HG03159 (cell line): ENCODE measurements at regions not wholly inside any gene's neighbourhood (a gene's known extent, or its start where the extent isn't known, plus 50 kb on each side); places are given as distances from the start of the nearest gene placed in this dataset.

Experiments used
- ATAC-seq: cut with Tn5 transposase; IDR thresholded peaks from one replicate; pipeline ENCODE4 v1.9.1; 2021; ENCODE audit warnings: mild to moderate bottlenecking, moderate library complexity; ENCODE audit not compliant: unreplicated experiment

- no peak for ATAC-seq
Observed at GRCh38 chr2:188193230-188193629, 98.4 kb upstream of the GULP1 start.

GRCh38 chr2:188196343-188197008 is 95.2 kb upstream of the GULP1 start:
- no peak for ATAC-seq

- ATAC-seq: no peak
Observed at GRCh38 chr2:188199716-188200128, 92.0 kb upstream of the GULP1 start.

- no peak for ATAC-seq
Observed at GRCh38 chr2:188201639-188202038, 90.0 kb upstream of the GULP1 start.

- ATAC-seq: no peak
Observed at GRCh38 chr2:188202777-188203176, 88.9 kb upstream of the GULP1 start.

GRCh38 chr2:188203776-188204175 is 87.9 kb upstream of the GULP1 start:
- ATAC-seq: no peak

- no peak for ATAC-seq
Observed at GRCh38 chr2:188204824-188205223, 86.8 kb upstream of the GULP1 start.

- ATAC-seq: no peak
Observed at GRCh38 chr2:188207554-188207953, 84.1 kb upstream of the GULP1 start.

- ATAC-seq: no peak
Observed at GRCh38 chr2:188209218-188209617, 82.5 kb upstream of the GULP1 start.

GRCh38 chr2:188217264-188217663 is 74.4 kb upstream of the GULP1 start:
- no peak for ATAC-seq

- no peak for ATAC-seq
Observed at GRCh38 chr2:188219541-188219940, 72.1 kb upstream of the GULP1 start.

GRCh38 chr2:188220535-188220934 is 71.1 kb upstream of the GULP1 start:
- no peak for ATAC-seq

GRCh38 chr2:188227713-188228112 is 64.0 kb upstream of the GULP1 start:
- ATAC-seq: no peak

- ATAC-seq: peak; percentile 86
Observed at GRCh38 chr2:188235364-188235763, 56.3 kb upstream of the GULP1 start.

- no peak for ATAC-seq
Observed at GRCh38 chr2:188238386-188238785, 53.3 kb upstream of the GULP1 start.
